SK-N-SH treated with all-trans-retinoic acid at 6 μM for 48 hours (cell line): ENCODE measurements at regions not wholly inside any gene's neighbourhood (a gene's known extent, or its start where the extent isn't known, plus 50 kb on each side); places are given as distances from the start of the nearest gene placed in this dataset.
"Not testable (repeated sequence)": the region's sequence is repeated elsewhere in the genome, so short reads cannot be mapped to it uniquely, and the experiment has no call there.

Source experiments
- ESRRG ChIP-seq: fragments of 250-450 bp; sonication (Bioruptor Pico); IDR thresholded peaks from 2 replicates; pipeline ENCODE4 v1.6.1; 2021; ENCODE audit warnings: mild to moderate bottlenecking
- GLIS3 ChIP-seq: fragments of 250-450 bp; sonication (Bioruptor Pico); IDR thresholded peaks from 2 replicates; pipeline ENCODE4 v1.5.0; 2020; ENCODE audit warnings: mild to moderate bottlenecking, moderate library complexity
- ISL1 ChIP-seq: fragments of 250-450 bp; sonication (Bioruptor Pico); IDR thresholded peaks from 2 replicates; pipeline ENCODE4 v2.1.2; 2022; ENCODE audit warnings: mild to moderate bottlenecking, moderate library complexity
- RARB ChIP-seq: fragments of 250-450 bp; sonication (Bioruptor Pico); IDR thresholded peaks from 2 replicates; pipeline ENCODE4 v1.8.0; 2021; ENCODE audit warnings: mild to moderate bottlenecking, moderate library complexity
- TCF4 ChIP-seq: fragments of 250-450 bp; sonication (Bioruptor Pico); IDR thresholded peaks from 2 replicates; pipeline ENCODE4 v1.8.0; 2021; ENCODE audit warnings: mild to moderate bottlenecking, moderate library complexity, borderline replicate concordance
- ZFP3 ChIP-seq: fragments of 250-450 bp; sonication (Bioruptor Pico); IDR thresholded peaks from 2 replicates; pipeline ENCODE4 v1.5.0; 2020; ENCODE audit warnings: mild to moderate bottlenecking, moderate library complexity
- ZFP30 ChIP-seq: fragments of 450-650 bp; formaldehyde crosslinking; IDR thresholded peaks from 2 replicates; pipeline ENCODE4 v1.5.0; 2022; ENCODE audit warnings: mild to moderate bottlenecking, moderate library complexity
- ZNF70 ChIP-seq: fragments of 450-650 bp; formaldehyde crosslinking; IDR thresholded peaks from 2 replicates; pipeline ENCODE4 v1.5.0; 2020; ENCODE audit warnings: mild to moderate bottlenecking, moderate library complexity
- TF ChIP-seq, protein P1 (sequence below): fragments of 250-450 bp; sonication (Bioruptor Pico); IDR thresholded peaks from 2 replicates; pipeline ENCODE4 v1.5.1; 2020; ENCODE audit warnings: low read depth, mild to moderate bottlenecking, moderate library complexity
- TF ChIP-seq, protein P2 (sequence below): fragments of 250-450 bp; sonication (Bioruptor Pico); IDR thresholded peaks from 2 replicates; pipeline ENCODE4 v1.8.0; 2020; ENCODE audit warnings: mild to moderate bottlenecking, moderate library complexity, borderline replicate concordance

DNA sequence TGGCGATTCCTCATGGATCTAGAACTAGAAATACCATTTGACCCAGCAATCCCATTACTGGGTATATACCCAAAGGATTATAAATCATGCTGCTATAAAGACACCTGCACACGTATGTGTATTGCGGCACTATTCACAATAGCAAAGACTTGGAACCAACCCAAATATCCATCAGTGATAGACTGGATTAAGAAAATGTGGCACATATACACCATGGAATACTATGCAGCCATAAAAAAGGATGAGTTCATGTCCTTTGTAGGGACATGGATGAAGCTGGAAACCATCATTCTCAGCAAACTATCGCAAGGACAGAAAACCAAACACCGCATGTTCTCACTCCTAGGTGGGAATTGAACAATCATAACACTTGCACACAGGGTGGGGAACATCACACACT is 239.1 kb downstream of the SHQ1 start:
- not testable (repeated sequence) for TF ChIP-seq ZNF70 (CRISPR knock-in tag); GLIS3 (CRISPR knock-in tag); ESRRG (CRISPR knock-in tag); TCF4 (CRISPR knock-in tag); RARB; ISL1; ZFP3 (CRISPR knock-in tag); ZFP30 (CRISPR knock-in tag)
- TF ChIP-seq, protein P1, sequence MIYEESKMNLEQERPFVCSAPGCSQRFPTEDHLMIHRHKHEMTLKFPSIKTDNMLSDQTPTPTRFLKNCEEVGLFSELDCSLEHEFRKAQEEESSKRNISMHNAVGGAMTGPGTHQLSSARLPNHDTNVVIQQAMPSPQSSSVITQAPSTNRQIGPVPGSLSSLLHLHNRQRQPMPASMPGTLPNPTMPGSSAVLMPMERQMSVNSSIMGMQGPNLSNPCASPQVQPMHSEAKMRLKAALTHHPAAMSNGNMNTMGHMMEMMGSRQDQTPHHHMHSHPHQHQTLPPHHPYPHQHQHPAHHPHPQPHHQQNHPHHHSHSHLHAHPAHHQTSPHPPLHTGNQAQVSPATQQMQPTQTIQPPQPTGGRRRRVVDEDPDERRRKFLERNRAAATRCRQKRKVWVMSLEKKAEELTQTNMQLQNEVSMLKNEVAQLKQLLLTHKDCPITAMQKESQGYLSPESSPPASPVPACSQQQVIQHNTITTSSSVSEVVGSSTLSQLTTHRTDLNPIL (CRISPR knock-in tag) = not testable (repeated sequence)
- TF ChIP-seq, protein P2, sequence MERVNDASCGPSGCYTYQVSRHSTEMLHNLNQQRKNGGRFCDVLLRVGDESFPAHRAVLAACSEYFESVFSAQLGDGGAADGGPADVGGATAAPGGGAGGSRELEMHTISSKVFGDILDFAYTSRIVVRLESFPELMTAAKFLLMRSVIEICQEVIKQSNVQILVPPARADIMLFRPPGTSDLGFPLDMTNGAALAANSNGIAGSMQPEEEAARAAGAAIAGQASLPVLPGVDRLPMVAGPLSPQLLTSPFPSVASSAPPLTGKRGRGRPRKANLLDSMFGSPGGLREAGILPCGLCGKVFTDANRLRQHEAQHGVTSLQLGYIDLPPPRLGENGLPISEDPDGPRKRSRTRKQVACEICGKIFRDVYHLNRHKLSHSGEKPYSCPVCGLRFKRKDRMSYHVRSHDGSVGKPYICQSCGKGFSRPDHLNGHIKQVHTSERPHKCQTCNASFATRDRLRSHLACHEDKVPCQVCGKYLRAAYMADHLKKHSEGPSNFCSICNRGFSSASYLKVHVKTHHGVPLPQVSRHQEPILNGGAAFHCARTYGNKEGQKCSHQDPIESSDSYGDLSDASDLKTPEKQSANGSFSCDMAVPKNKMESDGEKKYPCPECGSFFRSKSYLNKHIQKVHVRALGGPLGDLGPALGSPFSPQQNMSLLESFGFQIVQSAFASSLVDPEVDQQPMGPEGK (CRISPR knock-in tag) = not testable (repeated sequence)
